Parathyroid adenoma (tissue), 2 donors: ENCODE measurements at regions not wholly inside any gene's neighbourhood (a gene's known extent, or its start where the extent isn't known, plus 50 kb on each side); places are given as distances from the start of the nearest gene placed in this dataset.
"Not testable (repeated sequence)": the region's sequence is repeated elsewhere in the genome, so short reads cannot be mapped to it uniquely, and the experiment has no call there.

Experiments used
- H2AFZ ChIP-seq: fragments of 300-600 bp; sonication (generic); one replicate; pipeline ENCODE4 v1.7.0; 2017; ENCODE audit warnings: antibody characterized with exemption, mild to moderate bottlenecking
- H3K27ac ChIP-seq: fragments of 300-600 bp; sonication (generic); one replicate; pipeline ENCODE4 v1.7.0; 2017
- H3K27me3 ChIP-seq: fragments of 300-600 bp; sonication (generic); one replicate; pipeline ENCODE4 v1.7.0; 2017; ENCODE audit warnings: low read length; ENCODE audit not compliant: control insufficient read depth, insufficient read depth
- H3K36me3 ChIP-seq: fragments of 300-600 bp; sonication (generic); one replicate; pipeline ENCODE4 v1.7.0; 2017; ENCODE audit warnings: low read length; ENCODE audit not compliant: control insufficient read depth, insufficient read depth
- H3K4me1 ChIP-seq: fragments of 300-600 bp; sonication (generic); one replicate; pipeline ENCODE4 v1.7.0; 2017; ENCODE audit warnings: control low read depth
- H3K4me2 ChIP-seq: fragments of 300-600 bp; sonication (generic); one replicate; pipeline ENCODE4 v1.7.0; 2017; ENCODE audit warnings: low read length
- H3K4me3 ChIP-seq: fragments of 300-600 bp; sonication (generic); one replicate; pipeline ENCODE4 v1.7.0; 2017; ENCODE audit warnings: low read depth, low read length
- H3K79me2 ChIP-seq: fragments of 300-600 bp; sonication (generic); one replicate; pipeline ENCODE4 v1.7.0; 2017; ENCODE audit warnings: control low read depth
- H3K9ac ChIP-seq: fragments of 300-600 bp; sonication (generic); one replicate; pipeline ENCODE4 v1.7.0; 2017; ENCODE audit warnings: mild to moderate bottlenecking
- H3K9me3 ChIP-seq: fragments of 300-600 bp; sonication (generic); one replicate; pipeline ENCODE4 v1.7.0; 2017; ENCODE audit warnings: low read length; ENCODE audit not compliant: control insufficient read depth
- CTCF ChIP-seq: fragments of 300-600 bp; sonication (generic); IDR thresholded peaks from one replicate; pipeline ENCODE4 v1.7.0; 2017; ENCODE audit warnings: antibody characterized with exemption, mild to moderate bottlenecking
- donor health status: primary hyperparathyroidism.

GRCh38 chr17:21482189-21482865 is 106.2 kb downstream of the KCNJ12 start:
- TF ChIP-seq CTCF = no peak
- Histone ChIP-seq H3K9me3 (no peaks in the 10 kb centered on the region), H3K4me1 (no peaks in the 10 kb centered on the region), H3K9ac (no peak overlapping the region), H3K79me2 (no peaks in the 10 kb centered on the region), H3K27ac (no peak overlapping the region), H3K27me3 (no peaks in the 10 kb centered on the region), H3K36me3 (no peaks in the 10 kb centered on the region), H3K4me3 (no peak overlapping the region), H2AFZ (no peak overlapping the region), H3K4me2 (no peak overlapping the region)

GRCh38 chr17:21488043-21488442 is 111.9 kb downstream of the KCNJ12 start:
- H3K36me3 ChIP-seq, H3K9me3 ChIP-seq, H3K27ac ChIP-seq, H3K4me1 ChIP-seq, H2AFZ ChIP-seq, H3K4me2 ChIP-seq, H3K4me3 ChIP-seq, H3K27me3 ChIP-seq, H3K9ac ChIP-seq, H3K79me2 ChIP-seq: not testable (repeated sequence)

- no peak overlapping the region for H3K9ac ChIP-seq
- H3K79me2 ChIP-seq = no peaks in the 10 kb centered on the region
- no peak overlapping the region for H3K4me2 ChIP-seq
- H3K27ac ChIP-seq = no peak overlapping the region
- no peaks in the 10 kb centered on the region for H3K36me3 ChIP-seq
- H3K9me3 ChIP-seq = no peaks in the 10 kb centered on the region
- TF ChIP-seq CTCF = no peak
- H2AFZ ChIP-seq = no peak overlapping the region
- H3K27me3 ChIP-seq = no peaks in the 10 kb centered on the region
- no peaks in the 10 kb centered on the region for H3K4me1 ChIP-seq
- no peak overlapping the region for H3K4me3 ChIP-seq
These were observed 117.8 kb downstream of the KCNJ12 start for GRCh38 chr17:21493993-21494392.

GRCh38 chr17:21495281-21495680 is 119.1 kb downstream of the KCNJ12 start:
- no peak overlapping the region for H3K27ac ChIP-seq

GRCh38 chr17:21500064-21500463 is 123.9 kb downstream of the KCNJ12 start:
- Histone ChIP-seq H2AFZ (no peak overlapping the region), H3K9ac (no peak overlapping the region), H3K27ac (no peak overlapping the region), H3K4me1 (no peaks in the 10 kb centered on the region), H3K4me3 (no peak overlapping the region), H3K4me2 (no peak overlapping the region), H3K36me3 (no peaks in the 10 kb centered on the region), H3K9me3 (no peaks in the 10 kb centered on the region), H3K27me3 (no peaks in the 10 kb centered on the region), H3K79me2 (no peaks in the 10 kb centered on the region)
- TF ChIP-seq CTCF = no peak

More at GRCh38 chr17:21495281-21495680, 119.1 kb downstream of the KCNJ12 start:
- Histone ChIP-seq H3K9me3 (no peaks in the 10 kb centered on the region), H3K27me3 (no peaks in the 10 kb centered on the region), H3K36me3 (no peaks in the 10 kb centered on the region), H3K9ac (no peak overlapping the region), H3K4me2 (no peak overlapping the region), H3K4me1 (no peaks in the 10 kb centered on the region), H2AFZ (no peak overlapping the region), H3K79me2 (no peaks in the 10 kb centered on the region), H3K4me3 (no peak overlapping the region)
- no peak for TF ChIP-seq CTCF

GRCh38 chr17:21501927-21502700 is 126.0 kb downstream of the KCNJ12 start:
- not testable (repeated sequence) for H3K4me3 ChIP-seq

More at GRCh38 chr17:21501927-21502700, 126.0 kb downstream of the KCNJ12 start:
- H2AFZ ChIP-seq, H3K27me3 ChIP-seq, H3K36me3 ChIP-seq, H3K4me2 ChIP-seq, H3K9ac ChIP-seq, H3K9me3 ChIP-seq, H3K27ac ChIP-seq, H3K79me2 ChIP-seq, H3K4me1 ChIP-seq: not testable (repeated sequence)
